H9 (cell line): ENCODE measurements at regions not wholly inside any gene's neighbourhood (a gene's known extent, or its start where the extent isn't known, plus 50 kb on each side); places are given as distances from the start of the nearest gene placed in this dataset.

Experiments used
- DNase-seq: peaks from one replicate; pipeline ENCODE4 v3.0.0-alpha.2; 2017
- H2AFZ ChIP-seq: one replicate; pipeline ENCODE4 v1.6.1; 2013; ENCODE audit warnings: mild to moderate bottlenecking, low read length, control low read depth, moderate library complexity
- H2AK5ac ChIP-seq: 2 replicates; pipeline ENCODE4 v1.6.1; 2013; ENCODE audit warnings: low read length, control low read depth, mixed read lengths; ENCODE audit not compliant: insufficient read length
- H2BK120ac ChIP-seq: one replicate; pipeline ENCODE4 v1.6.1; 2013; ENCODE audit warnings: low read depth, mild to moderate bottlenecking, low read length, control low read depth, inconsistent platforms; ENCODE audit not compliant: poor library complexity, severe bottlenecking
- H2BK12ac ChIP-seq: 2 replicates; pipeline ENCODE4 v1.6.1; 2013; ENCODE audit warnings: low read length, control low read depth, mixed read lengths, low read depth; ENCODE audit not compliant: insufficient read length
- H2BK15ac ChIP-seq: 2 replicates; pipeline ENCODE4 v1.6.1; 2013; ENCODE audit warnings: low read depth, low read length, control low read depth
- H2BK20ac ChIP-seq: one replicate; pipeline ENCODE4 v1.6.1; 2013; ENCODE audit warnings: low read depth, mild to moderate bottlenecking, low read length, control low read depth, inconsistent platforms; ENCODE audit not compliant: poor library complexity, severe bottlenecking
- H2BK5ac ChIP-seq: 2 replicates; pipeline ENCODE4 v1.6.1; 2013; ENCODE audit warnings: low read length, control low read depth, mixed read lengths; ENCODE audit not compliant: insufficient read length
- H3K14ac ChIP-seq: 2 replicates; pipeline ENCODE4 v1.6.1; 2013; ENCODE audit warnings: low read length, control low read depth; ENCODE audit not compliant: insufficient read depth
- H3K18ac ChIP-seq: 2 replicates; pipeline ENCODE4 v1.6.1; 2013; ENCODE audit warnings: low read depth, mild to moderate bottlenecking, mixed read lengths, low read length, control low read depth; ENCODE audit not compliant: insufficient read length
- H3K23ac ChIP-seq: 2 replicates; pipeline ENCODE4 v1.6.1; 2013; ENCODE audit warnings: low read length, control low read depth, mixed read lengths, low read depth; ENCODE audit not compliant: insufficient read length
- H3K23me2 ChIP-seq: 2 replicates; pipeline ENCODE4 v1.6.1; 2013; ENCODE audit warnings: low read depth, mild to moderate bottlenecking, mixed read lengths, low read length, control low read depth; ENCODE audit not compliant: insufficient read length, poor library complexity, severe bottlenecking
- H3K27ac ChIP-seq: 2 replicates; pipeline ENCODE4 v1.5.1; 2013; ENCODE audit warnings: low read length, control low read depth, mixed read lengths, low read depth; ENCODE audit not compliant: insufficient read length
- H3K27me3 ChIP-seq: 2 replicates; pipeline ENCODE4 v1.6.1; 2013; ENCODE audit warnings: low read length, control low read depth, inconsistent platforms; ENCODE audit not compliant: insufficient read depth
- H3K4ac ChIP-seq: 2 replicates; pipeline ENCODE4 v1.6.1; 2013; ENCODE audit warnings: low read depth, mild to moderate bottlenecking, control low read depth, inconsistent platforms, low read length, moderate library complexity
- H3K4me1 ChIP-seq: 2 replicates; pipeline ENCODE4 v1.6.1; 2013; ENCODE audit warnings: low read length, control low read depth, inconsistent platforms; ENCODE audit not compliant: insufficient read depth
- H3K4me2 ChIP-seq: 2 replicates; pipeline ENCODE4 v1.6.1; 2013; ENCODE audit warnings: low read length, control low read depth, mixed read lengths; ENCODE audit not compliant: insufficient read length, insufficient read depth
- H3K56ac ChIP-seq: 2 replicates; pipeline ENCODE4 v1.6.1; 2013; ENCODE audit warnings: low read depth, mild to moderate bottlenecking, mixed read lengths, low read length, control low read depth; ENCODE audit not compliant: insufficient read length
- H3K79me1 ChIP-seq: 2 replicates; pipeline ENCODE4 v1.6.1; 2013; ENCODE audit warnings: low read depth, mild to moderate bottlenecking, moderate library complexity, low read length, control low read depth, inconsistent platforms; ENCODE audit not compliant: insufficient read depth, poor library complexity, severe bottlenecking
- H3K79me2 ChIP-seq: 2 replicates; pipeline ENCODE4 v1.6.1; 2013; ENCODE audit warnings: low read length, control low read depth, inconsistent platforms; ENCODE audit not compliant: insufficient read depth
- H3K9ac ChIP-seq: 2 replicates; pipeline ENCODE4 v1.6.1; 2013; ENCODE audit warnings: low read length, control low read depth, mixed read lengths; ENCODE audit not compliant: insufficient read length; ENCODE audit errors: extremely low read depth
- H3K9me3 ChIP-seq: one replicate; pipeline ENCODE4 v1.6.1; 2013; ENCODE audit warnings: low read depth, low read length, inconsistent platforms; ENCODE audit not compliant: control insufficient read depth
- H3T11ph ChIP-seq: one replicate; pipeline ENCODE4 v1.6.1; 2013; ENCODE audit warnings: mild to moderate bottlenecking, low read length, control low read depth, inconsistent platforms
- H4K20me1 ChIP-seq: one replicate; pipeline ENCODE4 v1.6.1; 2013; ENCODE audit not compliant: control insufficient read depth, insufficient read length, insufficient read depth
- H4K5ac ChIP-seq: 2 replicates; pipeline ENCODE4 v1.6.1; 2013; ENCODE audit warnings: low read depth, mild to moderate bottlenecking, mixed read lengths, low read length, control low read depth; ENCODE audit not compliant: insufficient read length
- H4K8ac ChIP-seq: replicated peaks from 2 replicates; pipeline ENCODE4 v1.6.1; 2013; ENCODE audit warnings: low read length, control low read depth, mixed read lengths, low read depth; ENCODE audit not compliant: insufficient read length
- H4K91ac ChIP-seq: 2 replicates; pipeline ENCODE4 v1.6.1; 2013; ENCODE audit warnings: low read depth, mild to moderate bottlenecking, moderate library complexity, mixed read lengths, low read length, control low read depth; ENCODE audit not compliant: insufficient read length
- H3K27ac Mint-ChIP-seq, 3 experiments: 2 replicates in 2 of 3; 3 replicates in 1 of 3; pipeline ENCODE4 v1.8.0; 2020 to 2021; ENCODE audit warnings: mixed read lengths in 3 of 3, mild to moderate bottlenecking in 1 of 3, moderate library complexity in 1 of 3
- H3K27me3 Mint-ChIP-seq: 2 replicates; pipeline ENCODE4 v1.8.0; 2021; ENCODE audit warnings: low read depth, mild to moderate bottlenecking, moderate library complexity, mixed read lengths
- H3K36me3 Mint-ChIP-seq, 3 experiments: 2 replicates in 2 of 3; 3 replicates in 1 of 3; pipeline ENCODE4 v1.8.0; 2020 to 2021; ENCODE audit warnings: low read depth in 3 of 3, mixed read lengths in 3 of 3; ENCODE audit not compliant: insufficient read depth in 1 of 3
- H3K4me1 Mint-ChIP-seq, 2 experiments: 2 replicates each; pipeline ENCODE4 v1.8.0; 2020; ENCODE audit warnings: mixed read lengths in 2 of 2
- H3K4me3 Mint-ChIP-seq, 2 experiments: 2 replicates in 1 of 2; 3 replicates in 1 of 2; pipeline ENCODE4 v1.8.0; 2020 to 2021; ENCODE audit warnings: mild to moderate bottlenecking in 2 of 2, mixed read lengths in 2 of 2, moderate library complexity in 1 of 2
- H3K9me3 Mint-ChIP-seq, 2 experiments: 2 replicates in 1 of 2; 3 replicates in 1 of 2; pipeline ENCODE4 v1.8.0; 2020; ENCODE audit warnings: mild to moderate bottlenecking in 2 of 2, mixed read lengths in 2 of 2, moderate library complexity in 1 of 2
- WGBS: extraction: QIAGEN DNeasy Blood & Tissue Kit; methylation state at CpG from one replicate; pipeline ENCODE4 v1.1.7; 2013; ENCODE audit warnings: missing lambda C conversion rate, low lambda C conversion rate, mixed read lengths; ENCODE audit not compliant: insufficient read length; ENCODE audit errors: extremely low coverage; 5-methylcytosine and 5-hydroxymethylcytosine counted together
- TF ChIP-seq, protein P1 (sequence below): fragments of 200-600 bp; sonication (generic); conservative IDR thresholded peaks from 3 replicates; pipeline ENCODE4 v1.8.0; 2021; ENCODE audit warnings: antibody characterized with exemption, mild to moderate bottlenecking

DNA sequence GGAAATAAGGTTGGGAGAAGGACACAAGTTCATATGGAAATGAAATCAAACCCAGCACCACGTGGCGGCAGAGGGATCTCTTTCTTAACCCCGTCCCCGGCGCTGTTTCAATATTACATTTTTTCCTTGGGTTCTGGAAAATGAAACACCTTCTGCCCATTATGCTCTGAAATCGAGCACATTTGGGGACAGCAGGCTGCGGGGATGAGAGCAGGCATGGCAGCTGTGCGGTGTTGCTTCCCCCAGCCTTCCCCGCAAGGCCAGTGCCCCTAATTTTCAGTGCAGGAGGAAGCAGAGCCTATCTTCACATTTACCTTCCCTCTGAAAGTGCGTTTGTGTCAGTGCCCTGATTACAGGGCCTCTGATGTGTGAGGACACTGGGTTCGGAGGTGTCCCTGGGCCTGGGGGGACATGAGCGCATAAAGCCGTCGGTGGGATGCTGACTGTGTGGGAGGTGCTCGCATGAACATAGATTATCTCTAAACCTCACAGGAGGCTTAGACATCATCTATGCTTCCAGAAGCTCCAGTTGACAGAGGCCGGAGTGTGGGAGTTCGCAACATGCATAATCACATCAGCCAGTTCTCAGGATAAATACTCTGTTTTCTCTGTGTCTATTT is 921.3 kb downstream of the BRD1 start:
- Mint-ChIP-seq H3K27me3 (peaks cover 40% of the 10 kb centered on the region), H3K27ac (peak overlapping the region in 1 of 3 experiments; percentile 60; a peak in 1 of 7 replicates), H3K4me1 (peaks cover 5 to 7% of the 10 kb centered on the region in 2 experiments), H3K36me3 (peaks cover 0 to 8% (median 0%) of the 10 kb centered on the region in 3 experiments; a peak in 3 of 7 replicates), H3K4me3 (no peak overlapping the region), H3K9me3 (peaks cover 0 to 2% of the 10 kb centered on the region in 2 experiments; a peak in 1 of 5 replicates)
- DNase-seq = peak; percentile 12
- Histone ChIP-seq H3K18ac (no peak overlapping the region), H4K8ac (no peak overlapping the region), H3K23ac (no peak overlapping the region), H3K14ac (no peak overlapping the region), H3K27me3 (no peaks in the 10 kb centered on the region), H3K56ac (no peak overlapping the region), H3K79me1 (no peaks in the 10 kb centered on the region), H3K4ac (no peak overlapping the region), H2AK5ac (no peak overlapping the region), H2BK120ac (no peak overlapping the region), H2BK12ac (no peak overlapping the region), H3K23me2 (peaks cover 5% of the 10 kb centered on the region), H3K4me1 (no peaks in the 10 kb centered on the region), H4K5ac (no peak overlapping the region), H2BK20ac (no peak overlapping the region), H3K9ac (no peak overlapping the region), H4K91ac (no peak overlapping the region), H3K9me3 (no peaks in the 10 kb centered on the region), H3K4me2 (no peak overlapping the region), H3K27ac (no peak overlapping the region), H2BK5ac (no peak overlapping the region), H4K20me1 (no peaks in the 10 kb centered on the region), H3K79me2 (no peaks in the 10 kb centered on the region), H2BK15ac (no peak overlapping the region), H2AFZ (no peak overlapping the region), H3T11ph (no peak overlapping the region)
- WGBS = no CpG with 5 or more reads among the region's 17 CpGs
- TF ChIP-seq, protein P1, sequence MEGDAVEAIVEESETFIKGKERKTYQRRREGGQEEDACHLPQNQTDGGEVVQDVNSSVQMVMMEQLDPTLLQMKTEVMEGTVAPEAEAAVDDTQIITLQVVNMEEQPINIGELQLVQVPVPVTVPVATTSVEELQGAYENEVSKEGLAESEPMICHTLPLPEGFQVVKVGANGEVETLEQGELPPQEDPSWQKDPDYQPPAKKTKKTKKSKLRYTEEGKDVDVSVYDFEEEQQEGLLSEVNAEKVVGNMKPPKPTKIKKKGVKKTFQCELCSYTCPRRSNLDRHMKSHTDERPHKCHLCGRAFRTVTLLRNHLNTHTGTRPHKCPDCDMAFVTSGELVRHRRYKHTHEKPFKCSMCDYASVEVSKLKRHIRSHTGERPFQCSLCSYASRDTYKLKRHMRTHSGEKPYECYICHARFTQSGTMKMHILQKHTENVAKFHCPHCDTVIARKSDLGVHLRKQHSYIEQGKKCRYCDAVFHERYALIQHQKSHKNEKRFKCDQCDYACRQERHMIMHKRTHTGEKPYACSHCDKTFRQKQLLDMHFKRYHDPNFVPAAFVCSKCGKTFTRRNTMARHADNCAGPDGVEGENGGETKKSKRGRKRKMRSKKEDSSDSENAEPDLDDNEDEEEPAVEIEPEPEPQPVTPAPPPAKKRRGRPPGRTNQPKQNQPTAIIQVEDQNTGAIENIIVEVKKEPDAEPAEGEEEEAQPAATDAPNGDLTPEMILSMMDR = no peak
